SIG-M5 treated with dmso at 0.1 percent for 504 hours (cell line): ENCODE measurements at regions not wholly inside any gene's neighbourhood (a gene's known extent, or its start where the extent isn't known, plus 50 kb on each side); places are given as distances from the start of the nearest gene placed in this dataset.
"Not testable (repeated sequence)": the region's sequence is repeated elsewhere in the genome, so short reads cannot be mapped to it uniquely, and the experiment has no call there.

Experiments used
- DNase-seq: peaks from one replicate; lab custom pipeline; 2025; ENCODE audit not compliant: unreplicated experiment; lab: John Stamatoyannopoulos, UW

- no peak for DNase-seq
Observed at GRCh38 chr13:50404769-50405168, 389.5 kb downstream of the KCNRG start.

GRCh38 chr13:50406831-50407230 lies 391.6 kb downstream of the KCNRG start:
- DNase-seq = no peak

- no peak for DNase-seq
Observed at GRCh38 chr13:50408068-50408467, 392.8 kb downstream of the KCNRG start.

- no peak for DNase-seq
Observed at GRCh38 chr13:50409220-50409619, 394.0 kb downstream of the KCNRG start.

- DNase-seq = no peak
Observed at GRCh38 chr13:50410921-50411746, 395.9 kb downstream of the KCNRG start.

- no peak for DNase-seq
Observed at GRCh38 chr13:50412046-50412617, 396.9 kb downstream of the KCNRG start.

- DNase-seq = no peak
Observed at GRCh38 chr13:50414640-50415039, 399.4 kb downstream of the KCNRG start.

GRCh38 chr13:50415428-50415827 lies 400.2 kb downstream of the KCNRG start:
- DNase-seq = no peak

GRCh38 chr13:50417597-50417996 lies 402.4 kb downstream of the KCNRG start:
- DNase-seq = no peak

- no peak for DNase-seq
Observed at GRCh38 chr13:50419331-50419865, 404.2 kb downstream of the KCNRG start.

- no peak for DNase-seq
Observed at GRCh38 chr13:50419896-50420295, 404.7 kb downstream of the KCNRG start.

GRCh38 chr13:50420718-50421472 lies 405.7 kb downstream of the KCNRG start:
- DNase-seq = no peak

GRCh38 chr13:50421473-50422130 lies 406.4 kb downstream of the KCNRG start:
- DNase-seq = no peak

- no peak for DNase-seq
Observed at GRCh38 chr13:50422181-50423148, 407.2 kb downstream of the KCNRG start.

GRCh38 chr13:50424993-50425392 lies 409.7 kb downstream of the KCNRG start:
- DNase-seq = no peak

GRCh38 chr13:50425772-50426171 lies 410.5 kb downstream of the KCNRG start:
- peak; percentile 43 for DNase-seq

GRCh38 chr13:50426927-50427326 lies 411.7 kb downstream of the KCNRG start:
- no peak for DNase-seq

GRCh38 chr13:50427511-50427910 lies 412.3 kb downstream of the KCNRG start:
- DNase-seq = not testable (repeated sequence)

GRCh38 chr13:50428183-50428877 lies 413.1 kb downstream of the KCNRG start:
- DNase-seq = no peak
